HUES48 (cell line): ENCODE measurements at regions not wholly inside any gene's neighbourhood (a gene's known extent, or its start where the extent isn't known, plus 50 kb on each side); places are given as distances from the start of the nearest gene placed in this dataset.

ENCODE experiments used
- H3K27ac ChIP-seq: one replicate; pipeline ENCODE4 v1.7.0; 2013; ENCODE audit warnings: low read depth, low read length, inconsistent platforms
- H3K27me3 ChIP-seq: 2 replicates; pipeline ENCODE4 v1.6.1; 2013; ENCODE audit warnings: mild to moderate bottlenecking, low read length; ENCODE audit not compliant: control insufficient read depth, insufficient read depth
- H3K36me3 ChIP-seq: 2 replicates; pipeline ENCODE4 v1.6.1; 2013; ENCODE audit warnings: low read length; ENCODE audit not compliant: control insufficient read depth, insufficient read depth
- H3K4me1 ChIP-seq: 2 replicates; pipeline ENCODE4 v1.6.1; 2013; ENCODE audit warnings: mild to moderate bottlenecking, low read length; ENCODE audit not compliant: control insufficient read depth, insufficient read depth
- H3K4me3 ChIP-seq: 2 replicates; pipeline ENCODE4 v1.5.1; 2013; ENCODE audit warnings: mild to moderate bottlenecking, low read depth, low read length
- H3K9ac ChIP-seq: 2 replicates; pipeline ENCODE4 v1.6.1; 2013; ENCODE audit warnings: mild to moderate bottlenecking, low read depth, low read length, moderate library complexity
- H3K9me3 ChIP-seq: 2 replicates; pipeline ENCODE4 v1.6.1; 2013; ENCODE audit warnings: low read length; ENCODE audit not compliant: control insufficient read depth, insufficient read depth

DNA sequence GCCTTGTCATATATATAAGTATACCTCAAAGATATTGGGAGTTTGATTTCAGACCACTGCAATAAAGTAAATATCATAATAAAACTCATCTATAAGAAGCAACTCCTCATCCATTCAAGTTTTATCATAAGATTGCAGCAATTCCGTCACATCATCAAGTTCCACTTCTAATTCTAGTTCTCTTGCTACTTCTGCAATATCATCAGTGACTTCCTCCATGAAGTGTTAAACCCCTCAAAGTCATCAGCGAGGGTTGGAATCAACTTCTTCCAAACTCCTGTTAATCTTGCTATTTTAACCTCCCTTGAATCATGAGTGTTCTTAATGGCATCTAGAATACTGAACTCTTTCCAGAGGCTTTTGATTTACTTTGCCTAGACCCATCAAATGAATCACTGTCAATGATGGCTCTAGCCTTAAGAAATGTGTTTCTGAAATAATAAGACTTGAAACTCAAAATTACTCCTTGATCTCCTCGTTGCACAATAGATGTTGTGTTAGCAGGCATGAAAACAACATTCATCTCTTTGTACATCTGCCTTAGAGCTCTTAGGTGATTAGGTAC, 88.3 kb downstream of the RPE65 start:
- H3K27me3 ChIP-seq = no peaks in the 10 kb centered on the region
- H3K9ac ChIP-seq = no peak overlapping the region
- H3K4me1 ChIP-seq = 0 out of 2 replicates have a peak, but pooled peaks cover 8% of the 10 kb centered on the region
- H3K36me3 ChIP-seq = no peaks in the 10 kb centered on the region
- no peak overlapping the region for H3K27ac ChIP-seq
- H3K9me3 ChIP-seq = no peaks in the 10 kb centered on the region
- H3K4me3 ChIP-seq = no peak overlapping the region

DNA sequence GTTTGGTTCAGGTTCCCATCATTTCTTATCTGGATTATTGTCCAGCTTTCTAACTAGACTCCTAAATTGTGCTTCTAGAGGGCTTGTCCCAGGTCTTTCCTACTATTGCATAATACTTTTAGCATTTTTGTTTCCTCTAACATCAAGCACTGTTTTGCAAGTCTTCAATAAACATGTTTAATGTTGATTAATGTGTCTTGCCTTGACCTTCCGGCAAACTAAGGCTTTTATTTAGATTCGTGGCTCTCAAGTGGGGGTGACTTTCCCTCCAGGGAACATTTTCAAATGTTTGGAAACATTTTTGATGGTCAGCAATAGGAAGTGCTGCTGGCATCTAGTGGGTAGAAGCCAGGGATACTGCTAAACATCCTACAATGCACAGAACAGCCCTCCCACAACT, 90.7 kb downstream of the RPE65 start:
- Histone ChIP-seq H3K27me3 (no peaks in the 10 kb centered on the region), H3K27ac (no peak overlapping the region), H3K36me3 (no peaks in the 10 kb centered on the region), H3K9ac (no peak overlapping the region), H3K9me3 (no peaks in the 10 kb centered on the region), H3K4me3 (no peak overlapping the region), H3K4me1 (0 out of 2 replicates have a peak, but pooled peaks cover 5% of the 10 kb centered on the region)

DNA sequence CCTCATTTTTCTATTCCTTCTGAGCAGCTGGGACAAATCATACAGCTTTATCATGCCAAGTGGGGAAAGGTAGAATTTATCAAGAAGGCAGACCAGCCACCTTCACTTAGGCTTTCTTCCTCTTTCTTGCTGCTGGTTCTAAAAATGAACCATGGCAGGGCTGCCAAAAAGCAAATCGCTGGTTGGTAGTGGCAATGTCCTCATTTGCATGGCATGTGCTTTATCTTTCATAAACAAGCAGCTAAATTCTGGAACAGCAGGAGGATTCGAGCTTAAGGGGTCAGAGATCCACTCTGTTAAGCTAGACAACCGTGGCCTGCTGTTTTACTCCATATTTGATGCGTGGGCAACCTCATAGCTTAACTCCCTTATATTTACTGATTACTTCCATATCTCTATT, 91.3 kb downstream of the RPE65 start:
- H3K36me3 ChIP-seq = no peaks in the 10 kb centered on the region
- H3K9me3 ChIP-seq = no peaks in the 10 kb centered on the region
- H3K4me3 ChIP-seq = no peak overlapping the region
- 0 out of 2 replicates have a peak, but pooled peaks cover 5% of the 10 kb centered on the region for H3K4me1 ChIP-seq
- no peaks in the 10 kb centered on the region for H3K27me3 ChIP-seq
- no peak overlapping the region for H3K9ac ChIP-seq
- no peak overlapping the region for H3K27ac ChIP-seq

DNA sequence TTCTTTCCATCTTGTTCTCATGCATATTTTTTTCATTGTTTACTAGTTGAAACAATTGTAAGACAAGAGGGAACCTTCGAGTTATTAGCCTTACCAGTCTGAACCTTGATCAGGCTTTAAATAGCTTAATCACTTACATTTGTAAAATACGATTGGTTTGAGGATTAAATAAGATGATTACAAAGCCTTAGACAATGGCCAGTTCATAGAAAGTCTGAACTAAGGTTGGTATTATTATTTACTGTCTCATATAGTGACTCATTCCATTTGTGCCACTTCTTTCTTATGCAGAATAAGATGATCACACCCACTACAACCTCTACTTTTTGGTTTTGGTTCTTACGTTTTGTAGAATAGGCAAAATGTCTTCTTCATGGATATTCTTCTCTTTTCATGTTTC, 94.1 kb downstream of the RPE65 start:
- Histone ChIP-seq H3K9me3 (no peaks in the 10 kb centered on the region), H3K4me3 (no peak overlapping the region)

DNA sequence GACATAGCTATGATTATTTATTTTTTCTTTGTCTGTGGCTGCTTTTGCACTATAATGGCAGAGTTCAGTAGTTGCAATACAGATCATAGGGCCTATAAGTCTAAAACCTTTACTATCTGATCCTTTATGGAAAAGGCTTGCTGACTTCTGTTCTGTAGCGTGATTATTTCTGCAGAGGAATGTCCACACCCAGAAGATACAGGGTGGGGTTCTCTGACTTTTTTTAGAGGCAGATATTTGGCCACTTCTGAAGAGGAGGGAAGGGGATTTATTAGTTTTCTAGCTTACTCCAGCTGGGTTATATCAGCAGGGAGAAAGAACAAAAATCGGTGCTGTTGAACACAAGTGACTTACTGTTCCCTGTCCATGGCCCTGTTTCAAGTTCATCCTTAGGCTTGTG, 97.6 kb downstream of the RPE65 start:
- Histone ChIP-seq H3K4me3 (no peak overlapping the region), H3K4me1 (no peaks in the 10 kb centered on the region), H3K27me3 (no peaks in the 10 kb centered on the region), H3K27ac (no peak overlapping the region), H3K9me3 (no peaks in the 10 kb centered on the region), H3K36me3 (no peaks in the 10 kb centered on the region), H3K9ac (no peak overlapping the region)

More for the DNA sequence above, 94.1 kb downstream of the RPE65 start:
- H3K27me3 ChIP-seq = no peaks in the 10 kb centered on the region
- H3K27ac ChIP-seq = no peak overlapping the region
- H3K9ac ChIP-seq = no peak overlapping the region
- no peaks in the 10 kb centered on the region for H3K36me3 ChIP-seq
- H3K4me1 ChIP-seq = 0 out of 2 replicates have a peak, but pooled peaks cover 5% of the 10 kb centered on the region

DNA sequence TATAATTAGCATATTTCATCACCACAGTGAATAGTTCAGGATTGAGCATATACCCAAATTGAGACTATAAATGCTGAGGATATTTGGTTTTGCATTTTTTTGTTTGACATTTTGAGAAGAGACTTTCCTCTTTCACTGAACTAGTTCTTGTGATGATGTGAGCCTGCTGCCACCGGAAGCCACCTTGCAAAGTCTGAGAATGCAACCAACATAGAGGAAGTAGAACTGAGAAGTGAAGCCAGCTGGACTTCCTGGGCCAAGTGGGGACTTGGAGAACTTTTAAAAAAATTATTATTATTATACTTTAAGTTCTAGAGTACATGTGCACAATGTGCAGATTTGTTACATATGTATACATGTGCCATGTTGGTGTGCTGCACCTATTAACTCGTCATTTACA, 102.3 kb downstream of the RPE65 start:
- no peak overlapping the region for H3K9ac ChIP-seq
- no peaks in the 10 kb centered on the region for H3K9me3 ChIP-seq
- H3K27ac ChIP-seq = no peak overlapping the region
- no peaks in the 10 kb centered on the region for H3K36me3 ChIP-seq
- no peaks in the 10 kb centered on the region for H3K4me1 ChIP-seq
- no peak overlapping the region for H3K4me3 ChIP-seq
- H3K27me3 ChIP-seq = no peaks in the 10 kb centered on the region

DNA sequence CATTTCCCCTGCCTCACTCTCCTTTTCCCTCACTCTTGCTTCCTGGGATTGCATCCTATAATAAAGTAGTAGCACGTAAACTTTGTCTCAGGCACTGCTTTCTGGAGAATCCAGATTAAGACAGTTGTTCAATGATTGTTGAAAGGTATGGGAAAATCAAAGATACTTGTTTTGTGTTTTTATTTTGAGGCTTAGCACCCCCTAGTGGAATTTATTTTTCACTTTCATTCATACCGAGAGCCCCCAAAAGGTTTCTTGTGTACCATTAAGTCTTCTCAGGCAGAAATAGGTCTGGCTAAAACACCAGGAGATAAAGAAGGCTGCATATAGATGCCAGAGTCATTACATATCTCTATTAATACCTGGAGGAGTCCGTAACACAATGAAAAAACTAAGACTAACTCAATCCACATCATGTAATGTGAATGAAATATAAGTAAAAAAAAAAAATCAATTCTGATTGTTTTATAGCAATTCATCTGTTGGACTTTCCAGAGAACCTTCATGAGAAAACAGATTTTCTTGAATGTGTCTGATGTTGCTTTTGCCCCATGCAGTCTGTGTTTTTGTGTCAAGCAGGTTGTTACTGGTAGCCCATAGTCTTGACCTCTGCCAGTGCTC, 103.5 kb downstream of the RPE65 start:
- Histone ChIP-seq H3K27me3 (no peaks in the 10 kb centered on the region), H3K4me3 (no peak overlapping the region), H3K9ac (no peak overlapping the region), H3K36me3 (no peaks in the 10 kb centered on the region), H3K27ac (no peak overlapping the region), H3K9me3 (no peaks in the 10 kb centered on the region), H3K4me1 (no peaks in the 10 kb centered on the region)

DNA sequence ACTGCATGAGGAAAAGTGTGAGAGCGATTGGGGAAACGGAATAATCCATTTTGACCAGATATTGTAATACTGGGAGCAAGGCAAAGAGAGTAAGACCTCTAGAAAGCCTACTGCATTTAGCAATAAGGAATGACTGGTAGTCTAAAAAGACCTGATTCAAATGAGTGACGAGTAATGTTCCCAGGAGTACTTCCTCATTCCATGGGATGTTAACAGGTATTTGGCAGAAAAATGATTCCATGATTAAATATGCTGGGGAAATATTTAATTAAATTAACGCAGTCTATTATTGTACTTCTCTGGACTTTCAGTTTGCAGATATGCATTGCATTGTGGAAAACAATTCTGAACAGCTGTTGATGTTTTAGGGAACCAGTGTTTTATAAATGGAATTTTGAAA, 105.5 kb downstream of the RPE65 start:
- H3K9ac ChIP-seq = no peak overlapping the region

DNA sequence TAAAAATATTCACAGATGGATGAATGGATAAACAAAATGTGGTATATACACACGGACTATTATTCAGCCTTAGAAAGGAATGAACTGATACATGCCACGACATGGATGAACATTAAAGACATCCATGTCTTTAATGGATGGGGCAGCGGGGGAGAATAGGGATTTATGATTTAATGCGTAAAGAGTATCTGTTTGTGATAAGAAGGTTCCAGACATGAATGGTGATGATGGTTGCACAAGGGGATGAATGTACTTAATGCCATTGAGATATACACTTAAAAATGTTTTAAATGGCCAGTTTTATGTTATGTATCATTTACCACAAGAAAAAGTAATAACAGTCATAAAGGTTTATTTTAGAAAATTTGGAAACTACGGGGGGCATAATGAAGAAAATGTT, 108.6 kb upstream of the WLS start:
- H3K27me3 ChIP-seq = no peaks in the 10 kb centered on the region

More for the DNA sequence above, 105.5 kb downstream of the RPE65 start:
- H3K4me3 ChIP-seq = no peak overlapping the region
- H3K36me3 ChIP-seq = no peaks in the 10 kb centered on the region
- H3K27me3 ChIP-seq = no peaks in the 10 kb centered on the region
- H3K9me3 ChIP-seq = no peaks in the 10 kb centered on the region
- H3K27ac ChIP-seq = no peak overlapping the region
- no peaks in the 10 kb centered on the region for H3K4me1 ChIP-seq

DNA sequence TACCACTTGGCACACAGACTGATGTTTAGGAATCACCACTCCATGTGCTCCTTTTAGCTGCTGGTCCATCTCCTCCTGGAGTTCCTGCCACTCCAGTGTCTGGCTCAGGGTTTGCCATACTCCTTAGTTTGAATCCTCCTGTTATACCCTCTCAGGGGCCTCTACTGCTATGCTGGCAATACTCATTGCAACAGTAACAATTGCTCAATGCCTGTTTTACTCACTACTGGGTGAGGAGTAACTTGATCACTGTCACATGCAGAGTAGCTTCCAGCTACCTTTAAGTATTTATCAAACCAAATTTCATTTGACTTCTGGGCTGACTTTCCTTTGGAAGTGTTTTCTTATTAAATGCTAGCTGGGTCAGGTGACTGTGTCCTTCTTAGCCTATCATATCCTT, 107.2 kb upstream of the WLS start:
- no peaks in the 10 kb centered on the region for H3K27me3 ChIP-seq
- no peaks in the 10 kb centered on the region for H3K36me3 ChIP-seq
- H3K4me1 ChIP-seq = no peaks in the 10 kb centered on the region
- H3K9ac ChIP-seq = no peak overlapping the region
- no peak overlapping the region for H3K27ac ChIP-seq
- no peak overlapping the region for H3K4me3 ChIP-seq
- H3K9me3 ChIP-seq = no peaks in the 10 kb centered on the region

More for the DNA sequence above, 108.6 kb upstream of the WLS start:
- H3K27ac ChIP-seq = no peak overlapping the region
- H3K36me3 ChIP-seq = no peaks in the 10 kb centered on the region
- H3K9me3 ChIP-seq = no peaks in the 10 kb centered on the region
- H3K4me3 ChIP-seq = no peak overlapping the region
- no peaks in the 10 kb centered on the region for H3K4me1 ChIP-seq
- no peak overlapping the region for H3K9ac ChIP-seq

DNA sequence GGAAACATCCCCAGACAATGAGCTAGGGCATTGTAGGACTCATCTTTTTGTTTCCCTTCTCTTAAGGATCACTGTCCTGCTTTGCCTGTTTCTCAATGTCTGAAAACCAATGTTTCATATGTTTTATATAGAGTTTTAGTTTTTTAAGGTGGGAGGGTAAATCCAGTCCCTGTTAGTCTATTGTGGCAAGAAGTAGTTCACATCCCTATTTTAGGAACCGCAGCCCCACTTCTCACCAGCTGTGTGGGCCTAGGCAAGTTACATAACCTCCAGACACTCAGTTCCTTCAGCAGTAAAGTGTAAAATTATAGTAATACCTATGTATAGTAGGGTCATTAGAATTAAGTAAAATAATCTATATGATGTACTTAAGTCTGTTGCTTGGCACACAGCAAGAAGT, 105.8 kb upstream of the WLS start:
- no peak overlapping the region for H3K4me3 ChIP-seq
- H3K9ac ChIP-seq = no peak overlapping the region
- H3K36me3 ChIP-seq = no peaks in the 10 kb centered on the region
- no peaks in the 10 kb centered on the region for H3K9me3 ChIP-seq
- no peak overlapping the region for H3K27ac ChIP-seq
- no peaks in the 10 kb centered on the region for H3K27me3 ChIP-seq
- no peaks in the 10 kb centered on the region for H3K4me1 ChIP-seq
